Spleen (tissue), 7 donors: ENCODE measurements at regions not wholly inside any gene's neighbourhood (a gene's known extent, or its start where the extent isn't known, plus 50 kb on each side); places are given as distances from the start of the nearest gene placed in this dataset.

Experiments
- CTCF ChIP-seq, 11 experiments: fragments of 200-600 bp in 7 of 11; fragments of 450-650 bp in 4 of 11; sonication (generic) in 4 of 11; IDR thresholded peaks in 8 of 11; conservative IDR thresholded peaks in 3 of 11; 1 replicate in 7 of 11; 2 replicates in 4 of 11; pipeline versions ENCODE4 v1.4.0 to v1.8.0; 2016 to 2021; ENCODE audit warnings: antibody characterized with exemption in 11 of 11, inconsistent platforms in 4 of 11, mild to moderate bottlenecking in 1 of 11
- POLR2A ChIP-seq, 3 donors: fragments of 450-650 bp; IDR thresholded peaks; one replicate each; pipeline ENCODE4 v1.5.1; 2017; ENCODE audit warnings: antibody characterized with exemption in 3 of 3, mild to moderate bottlenecking in 1 of 3
- POLR2AphosphoS5 ChIP-seq, 3 donors: sonication (generic); formaldehyde crosslinking; IDR thresholded peaks; one replicate each; pipeline ENCODE4 v1.5.1; 2017; ENCODE audit warnings: antibody characterized with exemption in 3 of 3
- donor health status: DM: no; HTN: no; CAD: no; lungs with moderate emphysema.
- donor health status: DM: no; HTN: no; CAD: no.
- donor health status: DM: no; HTN: no; CAD: no.

GRCh38 chr4:45869184-45869583, 254.7 kb downstream of the GABRG1 start:
- TF ChIP-seq CTCF (IDR thresholded peaks at IDR 0.05 in 8 of 11, conservative IDR thresholded peaks at IDR 0.05 in 3 of 11) (no peak), POLR2A (IDR thresholded peaks at IDR 0.05) (no peak), POLR2AphosphoS5 (IDR thresholded peaks at IDR 0.05) (no peak)
